GM23338 (cell line): ENCODE measurements at regions not wholly inside any gene's neighbourhood (a gene's known extent, or its start where the extent isn't known, plus 50 kb on each side); places are given as distances from the start of the nearest gene placed in this dataset.

Experiments used
- ATAC-seq: fragments of 200-7000 bp; cut with Tn5 transposase; 3 replicates; pipeline ENCODE4 v1.9.1; 2020
- DNase-seq: peaks from one replicate; pipeline ENCODE4 v3.0.0-alpha.2; 2015; ENCODE audit warnings: low spot score
- H2AFZ ChIP-seq: fragments of 200-600 bp; sonication (generic); 2 replicates; pipeline ENCODE4 v1.8.0; 2016; ENCODE audit warnings: antibody characterized with exemption, mild to moderate bottlenecking, moderate library complexity
- H3F3A ChIP-seq: fragments of 200-600 bp; sonication (generic); replicated peaks from 2 replicates; pipeline ENCODE4 v1.8.0; 2017; ENCODE audit warnings: antibody characterized with exemption, mixed run types, low read depth
- H3K27ac ChIP-seq: fragments of 200-600 bp; sonication (generic); 2 replicates; pipeline ENCODE4 v1.6.1; 2016; ENCODE audit warnings: low read depth
- H3K27me3 ChIP-seq: fragments of 200-600 bp; sonication (generic); 2 replicates; pipeline ENCODE4 v1.8.0; 2016; ENCODE audit warnings: mild to moderate bottlenecking, mixed run types, moderate library complexity; ENCODE audit not compliant: insufficient read depth
- H3K36me3 ChIP-seq: fragments of 200-600 bp; sonication (generic); 2 replicates; pipeline ENCODE4 v1.8.0; 2016; ENCODE audit warnings: mild to moderate bottlenecking; ENCODE audit not compliant: insufficient read depth
- H3K4me1 ChIP-seq: fragments of 200-600 bp; sonication (generic); 2 replicates; pipeline ENCODE4 v1.8.0; 2016; ENCODE audit warnings: mild to moderate bottlenecking, moderate library complexity; ENCODE audit not compliant: insufficient read depth
- H3K4me2 ChIP-seq: fragments of 200-600 bp; sonication (generic); 2 replicates; pipeline ENCODE4 v1.7.1; 2017; ENCODE audit warnings: mixed run types
- H3K4me3 ChIP-seq: fragments of 200-600 bp; sonication (generic); 2 replicates; pipeline ENCODE4 v1.6.1; 2016; ENCODE audit warnings: mixed run types
- H3K79me2 ChIP-seq: fragments of 200-600 bp; sonication (generic); replicated peaks from 2 replicates; pipeline ENCODE4 v1.8.0; 2017; ENCODE audit warnings: mild to moderate bottlenecking; ENCODE audit not compliant: insufficient read depth
- H3K9me2 ChIP-seq: fragments of 200-600 bp; sonication (generic); 2 replicates; pipeline ENCODE4 v1.8.0; 2017; ENCODE audit not compliant: insufficient read depth
- H4K20me1 ChIP-seq: fragments of 200-600 bp; sonication (generic); replicated peaks from 2 replicates; pipeline ENCODE4 v1.8.0; 2017; ENCODE audit warnings: mild to moderate bottlenecking; ENCODE audit not compliant: insufficient read depth
- H3K27ac Mint-ChIP-seq: 2 replicates; pipeline ENCODE4 v1.8.0; 2020; ENCODE audit warnings: inconsistent platforms, mild to moderate bottlenecking, moderate library complexity, mixed read lengths
- H3K27me3 Mint-ChIP-seq: 3 replicates; pipeline ENCODE4 v1.8.0; 2022; ENCODE audit warnings: low read depth, mild to moderate bottlenecking, moderate library complexity, mixed read lengths, inconsistent platforms; ENCODE audit not compliant: insufficient read depth, poor library complexity
- H3K36me3 Mint-ChIP-seq: 3 replicates; pipeline ENCODE4 v1.8.0; 2021; ENCODE audit warnings: low read depth, mild to moderate bottlenecking, inconsistent platforms, moderate library complexity, mixed read lengths
- H3K4me1 Mint-ChIP-seq: 3 replicates; pipeline ENCODE4 v1.8.0; 2020; ENCODE audit warnings: mild to moderate bottlenecking, inconsistent platforms, mixed read lengths
- H3K4me3 Mint-ChIP-seq: 3 replicates; pipeline ENCODE4 v1.8.0; 2021; ENCODE audit warnings: moderate library complexity, mild to moderate bottlenecking, inconsistent platforms, mixed read lengths
- H3K9me3 Mint-ChIP-seq: 3 replicates; pipeline ENCODE4 v1.8.0; 2020; ENCODE audit warnings: moderate library complexity, mild to moderate bottlenecking, inconsistent platforms, mixed read lengths
- CREB1 ChIP-seq: fragments of 250-450 bp; sonication (Bioruptor Pico); IDR thresholded peaks from 2 replicates; pipeline ENCODE4 v1.5.0; 2020; ENCODE audit warnings: low read depth, mild to moderate bottlenecking, moderate library complexity
- EZH2phosphoT487 ChIP-seq: fragments of 200-600 bp; sonication (generic); IDR thresholded peaks from one replicate; pipeline ENCODE4 v1.8.1; 2018; ENCODE audit warnings: antibody characterized with exemption; ENCODE audit not compliant: unreplicated experiment
- JUNB ChIP-seq: IDR thresholded peaks from one replicate; pipeline ENCODE4 v1.6.1; 2016; ENCODE audit warnings: antibody characterized with exemption; ENCODE audit not compliant: unreplicated experiment
- NANOG ChIP-seq: IDR thresholded peaks from 2 replicates; pipeline ENCODE4 v1.6.1; 2016; ENCODE audit warnings: antibody characterized with exemption, borderline replicate concordance
- POLR2AphosphoS5 ChIP-seq: IDR thresholded peaks from 2 replicates; pipeline ENCODE4 v1.6.1; 2016; ENCODE audit warnings: antibody characterized with exemption, low read depth
- STAT1 ChIP-seq: IDR thresholded peaks from one replicate; pipeline ENCODE4 v1.6.1; 2016; ENCODE audit warnings: antibody characterized with exemption; ENCODE audit not compliant: unreplicated experiment
- ZNF114 ChIP-seq: fragments of 250-450 bp; sonication (Bioruptor Pico); IDR thresholded peaks from 2 replicates; pipeline ENCODE4 v1.5.0; 2020; ENCODE audit warnings: mild to moderate bottlenecking, moderate library complexity
- ZNF331 ChIP-seq: fragments of 250-450 bp; sonication (Bioruptor Pico); IDR thresholded peaks from 2 replicates; pipeline ENCODE4 v1.5.0; 2020; ENCODE audit warnings: low read depth, mild to moderate bottlenecking, moderate library complexity
- TF ChIP-seq, protein P1 (sequence below), 2 experiments: fragments of 200-600 bp in 1 of 2; sonication (generic) in 1 of 2; conservative IDR thresholded peaks; 2 replicates each; pipeline versions ENCODE4 v1.5.1 to v1.6.1; 2016 to 2017; ENCODE audit warnings: antibody characterized with exemption in 2 of 2, low read depth in 2 of 2, mild to moderate bottlenecking in 2 of 2, moderate library complexity in 1 of 2
- TF ChIP-seq, protein P2 (sequence below): fragments of 250-450 bp; sonication (Bioruptor Pico); IDR thresholded peaks from 2 replicates; pipeline ENCODE4 v1.5.0; 2020; ENCODE audit warnings: mild to moderate bottlenecking, moderate library complexity
- TF ChIP-seq, protein P3 (sequence below): IDR thresholded peaks from 2 replicates; pipeline ENCODE4 v1.6.1; 2016; ENCODE audit warnings: antibody characterized with exemption

DNA sequence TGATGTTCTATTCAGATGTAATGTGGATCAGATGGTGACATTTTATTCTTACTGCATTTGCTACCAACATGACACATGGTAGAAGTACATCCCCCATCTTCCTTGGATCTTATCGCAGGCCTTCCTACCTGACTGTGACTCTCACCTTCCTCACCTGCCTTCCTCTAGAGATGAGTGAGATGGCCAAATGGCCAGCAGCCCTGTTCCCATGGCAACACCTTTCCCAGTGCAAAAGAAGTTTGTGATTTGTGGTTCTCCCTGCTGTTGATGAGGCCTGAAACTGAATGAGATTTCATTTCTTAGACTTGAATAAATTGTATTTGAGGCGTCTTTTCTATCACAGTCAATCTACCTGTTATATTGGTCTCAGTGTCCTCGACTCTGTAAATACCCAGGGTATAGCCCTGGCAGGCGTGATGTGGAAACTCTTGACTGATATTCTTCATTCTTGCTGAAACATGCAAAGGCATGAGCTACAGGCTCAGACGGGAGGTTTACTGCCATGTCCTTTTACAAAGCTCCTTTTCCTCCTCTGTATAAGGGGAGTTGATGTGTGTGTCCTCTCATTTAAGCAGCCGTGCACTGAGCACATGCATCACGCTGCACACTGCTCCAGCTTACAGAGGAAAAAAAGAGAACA, 440.7 kb upstream of the AKR1E2 start (continued):
- TF ChIP-seq, protein P1, sequence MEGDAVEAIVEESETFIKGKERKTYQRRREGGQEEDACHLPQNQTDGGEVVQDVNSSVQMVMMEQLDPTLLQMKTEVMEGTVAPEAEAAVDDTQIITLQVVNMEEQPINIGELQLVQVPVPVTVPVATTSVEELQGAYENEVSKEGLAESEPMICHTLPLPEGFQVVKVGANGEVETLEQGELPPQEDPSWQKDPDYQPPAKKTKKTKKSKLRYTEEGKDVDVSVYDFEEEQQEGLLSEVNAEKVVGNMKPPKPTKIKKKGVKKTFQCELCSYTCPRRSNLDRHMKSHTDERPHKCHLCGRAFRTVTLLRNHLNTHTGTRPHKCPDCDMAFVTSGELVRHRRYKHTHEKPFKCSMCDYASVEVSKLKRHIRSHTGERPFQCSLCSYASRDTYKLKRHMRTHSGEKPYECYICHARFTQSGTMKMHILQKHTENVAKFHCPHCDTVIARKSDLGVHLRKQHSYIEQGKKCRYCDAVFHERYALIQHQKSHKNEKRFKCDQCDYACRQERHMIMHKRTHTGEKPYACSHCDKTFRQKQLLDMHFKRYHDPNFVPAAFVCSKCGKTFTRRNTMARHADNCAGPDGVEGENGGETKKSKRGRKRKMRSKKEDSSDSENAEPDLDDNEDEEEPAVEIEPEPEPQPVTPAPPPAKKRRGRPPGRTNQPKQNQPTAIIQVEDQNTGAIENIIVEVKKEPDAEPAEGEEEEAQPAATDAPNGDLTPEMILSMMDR (conservative IDR thresholded peaks at IDR 0.05; ENCODE audit: low read depth in 2 of 2): no peak
- no peak for TF ChIP-seq STAT1
- no peak for TF ChIP-seq NANOG
- TF ChIP-seq POLR2AphosphoS5: no peak
- TF ChIP-seq ZNF114 (CRISPR knock-in tag): no peak
- no peak for TF ChIP-seq ZNF331 (CRISPR knock-in tag)

DNA sequence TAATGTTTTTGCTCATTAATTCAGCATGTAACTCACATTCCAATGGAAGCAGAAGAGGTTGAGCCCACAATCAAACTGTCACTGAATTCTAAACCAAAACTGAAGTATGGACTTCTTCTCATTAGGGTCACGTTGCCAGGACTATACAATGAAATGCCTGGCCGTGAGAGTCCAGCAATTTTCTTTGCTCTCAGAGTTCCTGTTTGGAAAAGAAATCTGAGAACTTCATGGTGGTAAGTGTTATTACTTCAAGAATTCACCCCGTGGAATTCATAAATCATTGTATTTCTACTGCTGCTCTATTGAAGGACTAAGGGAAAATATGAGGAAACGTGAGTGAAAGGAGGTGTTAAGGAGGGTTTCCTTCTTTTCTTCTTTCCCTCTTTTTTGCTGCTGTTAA, 441.8 kb upstream of the AKR1E2 start:
- no peaks in the 10 kb centered on the region for H3K4me1 Mint-ChIP-seq
- H3K4me3 ChIP-seq: no peak overlapping the region
- TF ChIP-seq JUNB: no peak
- TF ChIP-seq, protein P1 (conservative IDR thresholded peaks at IDR 0.05; ENCODE audit: low read depth in 2 of 2): no peak
- no peak for TF ChIP-seq EZH2phosphoT487
- TF ChIP-seq, protein P2, sequence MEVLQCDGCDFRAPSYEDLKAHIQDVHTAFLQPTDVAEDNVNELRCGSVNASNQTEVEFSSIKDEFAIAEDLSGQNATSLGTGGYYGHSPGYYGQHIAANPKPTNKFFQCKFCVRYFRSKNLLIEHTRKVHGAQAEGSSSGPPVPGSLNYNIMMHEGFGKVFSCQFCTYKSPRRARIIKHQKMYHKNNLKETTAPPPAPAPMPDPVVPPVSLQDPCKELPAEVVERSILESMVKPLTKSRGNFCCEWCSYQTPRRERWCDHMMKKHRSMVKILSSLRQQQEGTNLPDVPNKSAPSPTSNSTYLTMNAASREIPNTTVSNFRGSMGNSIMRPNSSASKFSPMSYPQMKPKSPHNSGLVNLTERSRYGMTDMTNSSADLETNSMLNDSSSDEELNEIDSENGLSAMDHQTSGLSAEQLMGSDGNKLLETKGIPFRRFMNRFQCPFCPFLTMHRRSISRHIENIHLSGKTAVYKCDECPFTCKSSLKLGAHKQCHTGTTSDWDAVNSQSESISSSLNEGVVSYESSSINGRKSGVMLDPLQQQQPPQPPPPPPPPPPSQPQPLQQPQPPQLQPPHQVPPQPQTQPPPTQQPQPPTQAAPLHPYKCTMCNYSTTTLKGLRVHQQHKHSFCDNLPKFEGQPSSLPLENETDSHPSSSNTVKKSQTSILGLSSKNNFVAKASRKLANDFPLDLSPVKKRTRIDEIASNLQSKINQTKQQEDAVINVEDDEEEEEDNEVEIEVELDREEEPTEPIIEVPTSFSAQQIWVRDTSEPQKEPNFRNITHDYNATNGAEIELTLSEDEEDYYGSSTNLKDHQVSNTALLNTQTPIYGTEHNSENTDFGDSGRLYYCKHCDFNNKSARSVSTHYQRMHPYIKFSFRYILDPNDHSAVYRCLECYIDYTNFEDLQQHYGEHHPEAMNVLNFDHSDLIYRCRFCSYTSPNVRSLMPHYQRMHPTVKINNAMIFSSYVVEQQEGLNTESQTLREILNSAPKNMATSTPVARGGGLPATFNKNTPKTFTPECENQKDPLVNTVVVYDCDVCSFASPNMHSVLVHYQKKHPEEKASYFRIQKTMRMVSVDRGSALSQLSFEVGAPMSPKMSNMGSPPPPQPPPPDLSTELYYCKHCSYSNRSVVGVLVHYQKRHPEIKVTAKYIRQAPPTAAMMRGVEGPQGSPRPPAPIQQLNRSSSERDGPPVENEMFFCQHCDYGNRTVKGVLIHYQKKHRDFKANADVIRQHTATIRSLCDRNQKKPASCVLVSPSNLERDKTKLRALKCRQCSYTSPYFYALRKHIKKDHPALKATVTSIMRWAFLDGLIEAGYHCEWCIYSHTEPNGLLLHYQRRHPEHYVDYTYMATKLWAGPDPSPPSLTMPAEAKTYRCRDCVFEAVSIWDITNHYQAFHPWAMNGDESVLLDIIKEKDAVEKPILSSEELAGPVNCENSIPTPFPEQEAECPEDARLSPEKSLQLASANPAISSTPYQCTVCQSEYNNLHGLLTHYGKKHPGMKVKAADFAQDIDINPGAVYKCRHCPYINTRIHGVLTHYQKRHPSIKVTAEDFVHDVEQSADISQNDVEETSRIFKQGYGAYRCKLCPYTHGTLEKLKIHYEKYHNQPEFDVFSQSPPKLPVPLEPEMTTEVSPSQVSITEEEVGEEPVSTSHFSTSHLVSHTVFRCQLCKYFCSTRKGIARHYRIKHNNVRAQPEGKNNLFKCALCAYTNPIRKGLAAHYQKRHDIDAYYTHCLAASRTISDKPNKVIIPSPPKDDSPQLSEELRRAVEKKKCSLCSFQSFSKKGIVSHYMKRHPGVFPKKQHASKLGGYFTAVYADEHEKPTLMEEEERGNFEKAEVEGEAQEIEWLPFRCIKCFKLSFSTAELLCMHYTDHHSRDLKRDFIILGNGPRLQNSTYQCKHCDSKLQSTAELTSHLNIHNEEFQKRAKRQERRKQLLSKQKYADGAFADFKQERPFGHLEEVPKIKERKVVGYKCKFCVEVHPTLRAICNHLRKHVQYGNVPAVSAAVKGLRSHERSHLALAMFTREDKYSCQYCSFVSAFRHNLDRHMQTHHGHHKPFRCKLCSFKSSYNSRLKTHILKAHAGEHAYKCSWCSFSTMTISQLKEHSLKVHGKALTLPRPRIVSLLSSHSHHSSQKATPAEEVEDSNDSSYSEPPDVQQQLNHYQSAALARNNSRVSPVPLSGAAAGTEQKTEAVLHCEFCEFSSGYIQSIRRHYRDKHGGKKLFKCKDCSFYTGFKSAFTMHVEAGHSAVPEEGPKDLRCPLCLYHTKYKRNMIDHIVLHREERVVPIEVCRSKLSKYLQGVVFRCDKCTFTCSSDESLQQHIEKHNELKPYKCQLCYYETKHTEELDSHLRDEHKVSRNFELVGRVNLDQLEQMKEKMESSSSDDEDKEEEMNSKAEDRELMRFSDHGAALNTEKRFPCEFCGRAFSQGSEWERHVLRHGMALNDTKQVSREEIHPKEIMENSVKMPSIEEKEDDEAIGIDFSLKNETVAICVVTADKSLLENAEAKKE: no peak
- no peak for TF ChIP-seq ZNF331 (CRISPR knock-in tag)
- no peak for TF ChIP-seq ZNF114 (CRISPR knock-in tag)
- TF ChIP-seq POLR2AphosphoS5: no peak
- no peak for TF ChIP-seq CREB1 (CRISPR knock-in tag)
- TF ChIP-seq NANOG: no peak
- TF ChIP-seq, protein P3, sequence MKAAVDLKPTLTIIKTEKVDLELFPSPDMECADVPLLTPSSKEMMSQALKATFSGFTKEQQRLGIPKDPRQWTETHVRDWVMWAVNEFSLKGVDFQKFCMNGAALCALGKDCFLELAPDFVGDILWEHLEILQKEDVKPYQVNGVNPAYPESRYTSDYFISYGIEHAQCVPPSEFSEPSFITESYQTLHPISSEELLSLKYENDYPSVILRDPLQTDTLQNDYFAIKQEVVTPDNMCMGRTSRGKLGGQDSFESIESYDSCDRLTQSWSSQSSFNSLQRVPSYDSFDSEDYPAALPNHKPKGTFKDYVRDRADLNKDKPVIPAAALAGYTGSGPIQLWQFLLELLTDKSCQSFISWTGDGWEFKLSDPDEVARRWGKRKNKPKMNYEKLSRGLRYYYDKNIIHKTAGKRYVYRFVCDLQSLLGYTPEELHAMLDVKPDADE: no peak
- TF ChIP-seq STAT1: no peak
- H3K36me3 Mint-ChIP-seq: no peaks in the 10 kb centered on the region
- H3K4me1 ChIP-seq: no peaks in the 10 kb centered on the region
- no peak overlapping the region for H3K4me3 Mint-ChIP-seq
- ATAC-seq (no peak), DNase-seq (no peak)
- H3K79me2 ChIP-seq: no peaks in the 10 kb centered on the region
- no peaks in the 10 kb centered on the region for H4K20me1 ChIP-seq
- no peaks in the 10 kb centered on the region for H3K27me3 ChIP-seq
- no peak overlapping the region for H2AFZ ChIP-seq
- no peaks in the 10 kb centered on the region for H3K9me2 ChIP-seq
- H3K27me3 Mint-ChIP-seq: no peaks in the 10 kb centered on the region
- no peaks in the 10 kb centered on the region for H3K9me3 Mint-ChIP-seq
- H3K36me3 ChIP-seq: no peaks in the 10 kb centered on the region
- H3K4me2 ChIP-seq: no peak overlapping the region
- no peak overlapping the region for H3K27ac Mint-ChIP-seq
- H3K27ac ChIP-seq: no peak overlapping the region
- H3F3A ChIP-seq: no peaks in the 10 kb centered on the region
